ENCODE measurements at regions not wholly inside any gene's neighbourhood (a gene's known extent, or its start where the extent isn't known, plus 50 kb on each side); places are given as distances from the start of the nearest gene placed in this dataset.

- TF ChIP-seq EZH2 (IDR thresholded peaks at IDR 0.05; ENCODE audit: borderline replicate concordance, insufficient read depth, low read depth, low read length, poor library complexity, severe bottlenecking) (no peak), CTCF (IDR thresholded peaks at IDR 0.05) (no peak)
These were observed 1238.7 kb downstream of the BRD1 start for GRCh38 chr22:48588878-48589450.
